BE2C (cell line): ENCODE measurements at regions not wholly inside any gene's neighbourhood (a gene's known extent, or its start where the extent isn't known, plus 50 kb on each side); places are given as distances from the start of the nearest gene placed in this dataset.

Experiments used
- DNase-seq: peaks from one replicate; pipeline ENCODE4 v3.0.0-alpha.2; 2020
- H3K27me3 ChIP-seq: fragments of 250-450 bp; sonication (Bioruptor Pico); 2 replicates; pipeline ENCODE4 v1.5.1; 2020; ENCODE audit warnings: mild to moderate bottlenecking
- H3K36me3 ChIP-seq: fragments of 250-450 bp; sonication (Bioruptor Pico); 2 replicates; pipeline ENCODE4 v1.5.1; 2020; ENCODE audit warnings: mild to moderate bottlenecking
- H3K4me1 ChIP-seq: fragments of 250-450 bp; sonication (Bioruptor Pico); 2 replicates; pipeline ENCODE4 v1.5.1; 2020
- H3K4me3 ChIP-seq: 2 replicates; pipeline ENCODE4 v1.5.1; 2011; ENCODE audit warnings: low read depth, low read length
- H3K9me3 ChIP-seq: fragments of 250-450 bp; sonication (Bioruptor Pico); 2 replicates; pipeline ENCODE4 v1.5.1; 2020
- CTCF ChIP-seq: IDR thresholded peaks from 2 replicates; pipeline ENCODE4 v1.5.1; 2012; ENCODE audit warnings: mild to moderate bottlenecking, low read depth, low read length

- Histone ChIP-seq H3K4me3 (no peak overlapping the region), H3K9me3 (no peaks in the 10 kb centered on the region), H3K36me3 (no peaks in the 10 kb centered on the region), H3K27me3 (no peaks in the 10 kb centered on the region), H3K4me1 (no peaks in the 10 kb centered on the region)
- TF ChIP-seq CTCF = no peak
- DNase-seq = no peak
Measured at GRCh38 chr14:81974543-81974942, 440.9 kb upstream of the SEL1L start.

GRCh38 chr14:81980601-81981306 is 447.1 kb upstream of the SEL1L start:
- no peak for DNase-seq
- Histone ChIP-seq H3K4me3 (no peak overlapping the region), H3K4me1 (no peaks in the 10 kb centered on the region), H3K36me3 (no peaks in the 10 kb centered on the region), H3K9me3 (no peaks in the 10 kb centered on the region), H3K27me3 (no peaks in the 10 kb centered on the region)
- TF ChIP-seq CTCF = no peak

GRCh38 chr14:81981307-81981675 is 447.6 kb upstream of the SEL1L start:
- no peak for DNase-seq
- TF ChIP-seq CTCF = no peak
- no peaks in the 10 kb centered on the region for H3K4me1 ChIP-seq
- H3K4me3 ChIP-seq = no peak overlapping the region
- no peaks in the 10 kb centered on the region for H3K36me3 ChIP-seq
- H3K27me3 ChIP-seq = no peaks in the 10 kb centered on the region
- no peaks in the 10 kb centered on the region for H3K9me3 ChIP-seq

- Histone ChIP-seq H3K36me3 (no peaks in the 10 kb centered on the region), H3K4me3 (no peak overlapping the region), H3K27me3 (no peaks in the 10 kb centered on the region), H3K9me3 (no peaks in the 10 kb centered on the region), H3K4me1 (no peaks in the 10 kb centered on the region)
- no peak for DNase-seq
- no peak for TF ChIP-seq CTCF
Measured at GRCh38 chr14:81982046-81982445, 448.4 kb upstream of the SEL1L start.

GRCh38 chr14:81986005-81986404 is 452.4 kb upstream of the SEL1L start:
- H3K9me3 ChIP-seq = no peaks in the 10 kb centered on the region
- TF ChIP-seq CTCF = no peak
- H3K4me3 ChIP-seq = no peak overlapping the region
- DNase-seq = no peak
- H3K27me3 ChIP-seq = peaks cover 2% of the 10 kb centered on the region; the same call in 1 of the 2 replicates
- H3K36me3 ChIP-seq = no peaks in the 10 kb centered on the region
- no peaks in the 10 kb centered on the region for H3K4me1 ChIP-seq

GRCh38 chr14:81989211-81989610 is 455.6 kb upstream of the SEL1L start:
- Histone ChIP-seq H3K4me3 (no peak overlapping the region), H3K4me1 (no peaks in the 10 kb centered on the region), H3K27me3 (peaks cover 2% of the 10 kb centered on the region; the same call in 1 of the 2 replicates), H3K9me3 (no peaks in the 10 kb centered on the region), H3K36me3 (no peaks in the 10 kb centered on the region)
- no peak for DNase-seq
- TF ChIP-seq CTCF = no peak
